ENCODE measurements at regions not wholly inside any gene's neighbourhood (a gene's known extent, or its start where the extent isn't known, plus 50 kb on each side); places are given as distances from the start of the nearest gene placed in this dataset.

- no peak overlapping the region for H3K27ac ChIP-seq
- TF ChIP-seq CTCF (conservative IDR thresholded peaks at IDR 0.05) (no peak), ZFX (IDR thresholded peaks at IDR 0.05) (no peak)
Observed at GRCh38 chr10:130963786-130964522, 347.6 kb downstream of the TCERG1L start.

- TF ChIP-seq CTCF (conservative IDR thresholded peaks at IDR 0.05) (no peak), ZFX (IDR thresholded peaks at IDR 0.05) (no peak)
Observed at GRCh38 chr10:130964771-130965170, 346.8 kb downstream of the TCERG1L start.

GRCh38 chr10:130967161-130967560 lies 344.4 kb downstream of the TCERG1L start:
- no peak overlapping the region for H3K27ac ChIP-seq
- TF ChIP-seq CTCF (conservative IDR thresholded peaks at IDR 0.05): no peak
- TF ChIP-seq ZFX (IDR thresholded peaks at IDR 0.05): no peak

More at GRCh38 chr10:130964771-130965170, 346.8 kb downstream of the TCERG1L start:
- H3K27ac ChIP-seq: no peak overlapping the region

- no peak for TF ChIP-seq ZFX (IDR thresholded peaks at IDR 0.05)
- no peak for TF ChIP-seq CTCF (conservative IDR thresholded peaks at IDR 0.05)
Observed at GRCh38 chr10:130967784-130968183, 343.7 kb downstream of the TCERG1L start.

GRCh38 chr10:130968511-130968910 lies 343.0 kb downstream of the TCERG1L start:
- H3K27ac ChIP-seq: no peak overlapping the region
- TF ChIP-seq ZFX (IDR thresholded peaks at IDR 0.05): no peak
- TF ChIP-seq CTCF (conservative IDR thresholded peaks at IDR 0.05): no peak

More at GRCh38 chr10:130967784-130968183, 343.7 kb downstream of the TCERG1L start:
- no peak overlapping the region for H3K27ac ChIP-seq

GRCh38 chr10:130968964-130969363 lies 342.6 kb downstream of the TCERG1L start:
- H3K27ac ChIP-seq: no peak overlapping the region
- TF ChIP-seq CTCF (conservative IDR thresholded peaks at IDR 0.05): no peak
- no peak for TF ChIP-seq ZFX (IDR thresholded peaks at IDR 0.05)

- TF ChIP-seq CTCF (conservative IDR thresholded peaks at IDR 0.05) (no peak), ZFX (IDR thresholded peaks at IDR 0.05) (no peak)
- H3K27ac ChIP-seq: no peak overlapping the region
Observed at GRCh38 chr10:130969700-130970099, 341.8 kb downstream of the TCERG1L start.
